GM12873 (cell line): ENCODE measurements at regions not wholly inside any gene's neighbourhood (a gene's known extent, or its start where the extent isn't known, plus 50 kb on each side); places are given as distances from the start of the nearest gene placed in this dataset.

Source experiments
- CTCF ChIP-seq: IDR thresholded peaks from 2 replicates; pipeline ENCODE4 v1.5.1; 2012; ENCODE audit warnings: low read depth, mild to moderate bottlenecking, moderate library complexity, low read length, control low read depth; ENCODE audit not compliant: insufficient read depth; ENCODE audit errors: missing control alignments

GRCh38 chr13:107669391-107669993, 545.8 kb downstream of the LIG4 start:
- TF ChIP-seq CTCF, result no peak

DNA sequence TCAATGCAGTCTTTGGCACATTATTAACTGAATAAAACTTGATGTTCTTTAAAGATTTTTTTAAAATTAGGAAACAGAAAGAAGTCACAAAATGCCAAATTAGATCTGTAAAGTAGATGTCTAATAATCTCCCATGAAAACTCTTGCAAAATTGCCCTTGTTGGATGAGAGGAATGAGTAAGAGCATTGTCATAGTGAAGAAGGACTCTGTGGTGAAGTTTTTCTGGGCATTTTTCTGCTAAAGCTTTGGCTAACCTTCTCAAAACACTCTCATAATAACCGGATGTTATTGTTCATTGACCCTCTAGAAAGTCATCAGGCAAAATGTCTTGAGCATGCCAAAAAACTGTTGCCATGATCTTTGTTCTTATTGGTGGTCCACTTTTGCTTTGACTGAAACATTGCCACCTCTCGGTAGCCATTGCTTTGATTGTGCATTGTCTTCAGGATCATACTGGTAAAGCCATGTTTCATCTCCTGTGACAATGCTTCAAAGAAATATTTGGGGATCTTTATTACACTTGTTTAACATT, 549.3 kb downstream of the LIG4 start:
- no peak for TF ChIP-seq CTCF

- TF ChIP-seq CTCF, result peak; percentile 93
Observed at GRCh38 chr13:107650081-107650701, 565.1 kb downstream of the LIG4 start.

DNA sequence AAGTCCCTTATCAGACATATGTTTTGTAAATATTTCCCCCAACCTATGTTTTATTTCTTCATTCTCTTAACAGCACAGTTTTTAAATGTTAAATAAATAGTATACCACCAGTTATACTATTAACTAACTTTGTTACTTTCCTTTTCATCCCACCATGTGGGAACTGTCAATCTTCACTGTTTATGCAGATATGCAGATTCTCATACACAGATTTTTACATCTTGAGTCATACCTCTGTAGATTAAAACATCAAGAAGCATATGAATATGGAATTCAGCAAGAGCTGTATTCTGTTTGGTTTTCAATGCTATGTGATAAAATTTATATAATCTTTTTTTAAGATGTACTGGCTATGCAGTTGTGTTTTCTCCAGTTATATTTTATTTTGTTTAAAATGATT, 566.3 kb downstream of the LIG4 start:
- TF ChIP-seq CTCF, result no peak

DNA sequence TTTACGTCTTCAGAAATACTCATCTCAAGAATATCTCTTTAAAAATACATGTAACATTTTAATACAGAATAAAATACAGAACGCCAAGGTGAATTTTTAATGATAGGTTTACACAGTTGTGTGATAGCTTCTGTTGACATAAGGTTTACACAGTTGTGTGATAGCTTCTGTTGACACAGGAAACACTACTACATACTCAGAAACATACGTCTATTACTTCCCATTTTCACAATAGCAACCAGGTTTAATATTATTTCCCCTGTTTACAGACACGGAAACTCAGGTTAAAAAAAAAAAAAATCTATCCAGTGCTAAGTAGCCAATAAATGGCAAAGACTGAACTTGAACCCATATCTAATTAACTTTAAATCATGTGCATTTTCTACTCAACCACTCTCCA, 571.2 kb downstream of the LIG4 start:
- no peak for TF ChIP-seq CTCF

GRCh38 chr13:107643615-107644014, 571.7 kb downstream of the LIG4 start:
- no peak for TF ChIP-seq CTCF

DNA sequence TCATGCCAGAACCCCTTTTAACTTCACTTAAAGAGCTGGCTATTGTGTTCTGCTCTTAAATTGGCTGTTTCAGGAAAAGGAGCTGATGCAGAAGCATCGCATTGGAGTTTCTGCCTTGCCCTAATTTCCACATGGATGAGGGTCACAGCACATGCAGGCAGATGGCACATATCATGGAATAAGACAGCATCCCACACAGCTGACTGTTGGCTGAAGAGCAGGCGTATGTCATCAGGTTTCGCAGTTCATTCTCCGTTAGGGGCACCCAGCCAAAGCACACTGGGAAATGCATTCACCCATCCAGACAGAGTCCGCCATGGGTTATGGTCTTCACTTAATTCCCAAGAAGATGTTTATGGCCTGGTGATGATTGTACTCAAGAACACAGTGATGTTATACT, 572.5 kb downstream of the LIG4 start:
- no peak for TF ChIP-seq CTCF
